ENCODE measurements at regions not wholly inside any gene's neighbourhood (a gene's known extent, or its start where the extent isn't known, plus 50 kb on each side); places are given as distances from the start of the nearest gene placed in this dataset.

GRCh38 chr14:37819155-37820015 is 224.0 kb downstream of the TTC6 start:
- TF ChIP-seq CTCF (conservative IDR thresholded peaks at IDR 0.05; ENCODE audit: low read length) = no peak
- TF ChIP-seq EZH2phosphoT487 (IDR thresholded peaks at IDR 0.05; ENCODE audit: borderline replicate concordance, low read depth, low read length) = no peak
